GM12891 (cell line): ENCODE measurements at regions not wholly inside any gene's neighbourhood (a gene's known extent, or its start where the extent isn't known, plus 50 kb on each side); places are given as distances from the start of the nearest gene placed in this dataset.

ENCODE experiments used
- PAX5 ChIP-seq: IDR thresholded peaks from 2 replicates; pipeline ENCODE4 v1.6.1; 2011; ENCODE audit warnings: low read length, moderate library complexity, mild to moderate bottlenecking; ENCODE audit not compliant: insufficient read depth, severe bottlenecking
- POLR2A ChIP-seq: IDR thresholded peaks from 2 replicates; pipeline ENCODE4 v1.6.1; 2011; ENCODE audit warnings: low read depth, low read length, control low read depth
- POLR2AphosphoS5 ChIP-seq: IDR thresholded peaks from 2 replicates; pipeline ENCODE4 v1.6.1; 2011; ENCODE audit warnings: low read depth, low read length, control low read depth
- POU2F2 ChIP-seq: IDR thresholded peaks from 2 replicates; pipeline ENCODE4 v1.6.1; 2011; ENCODE audit warnings: low read depth, mild to moderate bottlenecking, control low read depth, low read length, moderate library complexity
- SPI1 ChIP-seq: IDR thresholded peaks from 2 replicates; pipeline ENCODE4 v1.6.1; 2011; ENCODE audit warnings: low read depth, low read length, control low read depth
- TAF1 ChIP-seq: IDR thresholded peaks from 2 replicates; pipeline ENCODE4 v1.6.1; 2011; ENCODE audit warnings: low read depth, low read length, control low read depth

DNA sequence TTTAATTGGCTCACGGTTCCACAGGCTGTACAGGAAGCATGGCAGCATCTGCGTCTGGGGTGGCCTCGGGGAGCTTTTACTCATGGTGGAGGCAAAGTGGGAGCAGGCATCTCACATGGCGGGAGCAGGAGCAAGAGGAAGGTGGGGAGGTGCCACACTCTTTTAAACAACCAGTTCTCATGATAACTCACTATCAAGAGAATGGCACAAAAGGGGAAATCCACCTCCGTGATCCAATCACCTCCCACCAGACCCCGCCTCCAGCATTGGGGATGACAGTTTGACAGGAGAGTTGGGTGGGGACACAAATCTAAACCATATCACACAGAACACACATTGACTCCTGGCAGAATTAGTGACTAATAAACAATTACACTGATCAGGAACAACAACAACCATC, 68.6 kb upstream of the ACKR3 start:
- TF ChIP-seq POLR2A (no peak), POLR2AphosphoS5 (no peak), SPI1 (no peak), PAX5 (no peak), TAF1 (no peak), POU2F2 (no peak)
